IPS-20b (cell line): ENCODE measurements at regions not wholly inside any gene's neighbourhood (a gene's known extent, or its start where the extent isn't known, plus 50 kb on each side); places are given as distances from the start of the nearest gene placed in this dataset.

ENCODE experiments used
- H3K27ac ChIP-seq: one replicate; pipeline ENCODE4 v1.5.1; 2013; ENCODE audit warnings: low read length
- H3K27me3 ChIP-seq: 2 replicates; pipeline ENCODE4 v1.6.1; 2013; ENCODE audit warnings: mild to moderate bottlenecking, low read length, inconsistent platforms; ENCODE audit not compliant: insufficient read depth
- H3K36me3 ChIP-seq: 2 replicates; pipeline ENCODE4 v1.6.1; 2013; ENCODE audit warnings: low read depth, mild to moderate bottlenecking, inconsistent platforms, low read length, moderate library complexity; ENCODE audit not compliant: insufficient read depth
- H3K4me1 ChIP-seq: 2 replicates; pipeline ENCODE4 v1.6.1; 2013; ENCODE audit warnings: mild to moderate bottlenecking, control low read depth, inconsistent platforms, low read length, moderate library complexity; ENCODE audit not compliant: insufficient read depth
- H3K4me3 ChIP-seq: 2 replicates; pipeline ENCODE4 v1.5.1; 2013; ENCODE audit warnings: mild to moderate bottlenecking, low read length, inconsistent platforms
- H3K9ac ChIP-seq: 2 replicates; pipeline ENCODE4 v1.6.1; 2013; ENCODE audit warnings: low read depth, mild to moderate bottlenecking, inconsistent platforms, low read length, moderate library complexity
- H3K9me3 ChIP-seq: 2 replicates; pipeline ENCODE4 v1.6.1; 2013; ENCODE audit warnings: mild to moderate bottlenecking, low read depth, low read length, inconsistent platforms; ENCODE audit not compliant: insufficient read depth

DNA sequence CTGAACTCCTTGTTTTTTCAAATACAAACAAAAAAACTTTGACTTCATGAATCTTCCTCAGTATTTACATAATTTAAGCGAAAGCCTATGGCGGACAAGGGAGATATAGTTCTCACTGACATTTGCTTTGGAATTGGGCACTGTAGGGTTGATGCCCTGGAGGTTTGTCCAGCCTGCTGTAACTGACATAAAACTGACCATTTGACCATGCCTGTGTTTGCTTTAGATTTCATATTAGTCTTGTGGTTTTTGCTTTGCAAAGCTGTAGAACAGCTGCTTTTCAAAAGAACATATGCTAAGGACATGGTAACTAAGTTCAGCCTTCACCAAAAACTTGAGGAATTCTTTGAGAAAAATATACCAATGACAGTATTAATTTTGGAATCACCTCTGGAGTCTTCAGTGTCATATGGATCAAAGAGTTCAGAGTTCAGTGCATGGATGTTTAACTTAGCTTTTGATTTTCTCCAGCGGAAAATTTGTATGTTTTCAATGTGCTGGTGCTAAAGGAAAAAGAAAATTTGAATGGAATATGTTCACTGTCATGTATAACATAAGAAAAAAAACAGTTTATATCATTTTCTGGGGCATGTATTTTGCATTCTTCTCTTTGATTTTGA lies 1013.1 kb downstream of the NR2F1-AS1 start:
- Histone ChIP-seq H3K4me1 (no peaks in the 10 kb centered on the region), H3K27me3 (no peaks in the 10 kb centered on the region), H3K4me3 (no peak overlapping the region), H3K36me3 (no peaks in the 10 kb centered on the region), H3K9me3 (no peaks in the 10 kb centered on the region), H3K27ac (no peak overlapping the region), H3K9ac (no peak overlapping the region)

- Histone ChIP-seq H3K4me3 (no peak overlapping the region), H3K27ac (no peak overlapping the region)
Observed at GRCh38 chr5:92566113-92566786, 1014.8 kb downstream of the NR2F1-AS1 start.

DNA sequence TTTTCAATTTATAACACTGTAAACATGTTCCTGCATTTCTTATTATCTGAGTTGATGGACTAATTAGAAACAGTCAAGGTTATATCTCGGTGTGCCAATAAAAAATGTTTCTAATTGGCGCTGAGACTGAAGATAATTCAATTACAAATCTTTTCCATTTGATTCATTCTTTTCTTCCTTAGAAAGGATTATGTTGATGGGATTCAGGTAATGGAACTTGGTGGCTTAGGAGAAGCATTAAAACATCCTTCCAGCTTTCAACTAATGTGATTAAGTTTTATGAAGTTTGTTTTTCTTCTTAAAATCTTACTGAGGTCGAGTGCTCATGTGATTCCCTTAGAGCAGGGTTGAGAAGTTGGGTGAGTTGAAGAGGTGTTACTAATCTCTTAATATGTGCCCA lies 1015.3 kb downstream of the NR2F1-AS1 start:
- Histone ChIP-seq H3K27me3 (no peaks in the 10 kb centered on the region), H3K9me3 (no peaks in the 10 kb centered on the region), H3K4me3 (no peak overlapping the region), H3K9ac (no peak overlapping the region), H3K27ac (no peak overlapping the region), H3K4me1 (peaks cover 6% of the 10 kb centered on the region; the same call in 1 of the 2 replicates), H3K36me3 (no peaks in the 10 kb centered on the region)

More at GRCh38 chr5:92566113-92566786, 1014.8 kb downstream of the NR2F1-AS1 start:
- H3K36me3 ChIP-seq: no peaks in the 10 kb centered on the region
- H3K9ac ChIP-seq: no peak overlapping the region
- no peaks in the 10 kb centered on the region; the same call in 1 of the 2 replicates for H3K4me1 ChIP-seq
- no peaks in the 10 kb centered on the region for H3K27me3 ChIP-seq
- no peaks in the 10 kb centered on the region for H3K9me3 ChIP-seq

GRCh38 chr5:92562065-92562464 lies 1019.0 kb downstream of the NR2F1-AS1 start:
- Histone ChIP-seq H3K4me1 (peaks cover 16% of the 10 kb centered on the region), H3K9me3 (no peaks in the 10 kb centered on the region), H3K36me3 (no peaks in the 10 kb centered on the region), H3K27ac (no peak overlapping the region), H3K9ac (no peak overlapping the region), H3K27me3 (no peaks in the 10 kb centered on the region), H3K4me3 (no peak overlapping the region)

- Histone ChIP-seq H3K4me1 (peaks cover 16% of the 10 kb centered on the region), H3K36me3 (no peaks in the 10 kb centered on the region), H3K9ac (no peak overlapping the region)
Observed at GRCh38 chr5:92561411-92561959, 1019.5 kb downstream of the NR2F1-AS1 start.

DNA sequence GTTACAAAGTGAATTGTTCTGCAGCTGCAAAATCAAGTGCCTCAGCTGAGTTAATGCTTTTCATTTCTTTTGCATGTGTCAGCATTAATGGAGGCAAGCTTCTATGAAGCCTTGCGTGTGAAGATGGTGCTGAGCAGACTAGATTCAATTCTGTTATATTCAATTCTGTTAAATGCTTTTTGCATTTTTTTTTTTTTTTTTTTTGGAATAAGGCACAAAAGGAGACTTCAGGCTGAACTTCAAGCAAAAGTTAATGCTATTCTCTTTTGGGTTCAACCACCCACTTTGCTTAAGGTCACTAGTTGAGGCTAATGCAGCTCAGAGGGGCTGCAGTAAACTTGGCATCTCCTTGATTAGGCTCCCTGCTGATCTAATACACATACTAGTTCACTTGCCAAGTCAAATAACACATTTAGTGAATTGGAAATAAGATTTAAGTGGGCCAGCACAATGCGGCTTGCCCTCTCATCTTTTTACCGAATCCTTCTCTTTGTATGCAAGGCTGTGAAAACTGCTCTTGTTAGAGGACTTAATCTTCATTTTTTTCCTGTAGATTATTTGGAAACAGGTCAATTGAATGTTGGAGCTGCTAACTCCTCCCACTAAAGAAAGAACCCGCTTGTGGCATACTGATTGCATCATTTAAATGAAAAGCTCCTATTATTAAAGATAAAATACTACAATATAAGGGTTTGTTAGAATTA lies 1020.2 kb downstream of the NR2F1-AS1 start:
- H3K27ac ChIP-seq: no peak overlapping the region
- H3K4me3 ChIP-seq: no peak overlapping the region

More at GRCh38 chr5:92561411-92561959, 1019.5 kb downstream of the NR2F1-AS1 start:
- Histone ChIP-seq H3K4me3 (no peak overlapping the region), H3K9me3 (no peaks in the 10 kb centered on the region), H3K27me3 (no peaks in the 10 kb centered on the region), H3K27ac (no peak overlapping the region)

GRCh38 chr5:92559781-92560180 lies 1021.2 kb downstream of the NR2F1-AS1 start:
- H3K9ac ChIP-seq: no peak overlapping the region
- H3K36me3 ChIP-seq: no peaks in the 10 kb centered on the region
- H3K4me3 ChIP-seq: no peak overlapping the region
- H3K27ac ChIP-seq: no peak overlapping the region
- H3K9me3 ChIP-seq: no peaks in the 10 kb centered on the region
- H3K4me1 ChIP-seq: peaks cover 16% of the 10 kb centered on the region
- no peaks in the 10 kb centered on the region for H3K27me3 ChIP-seq

More for the DNA sequence above, 1020.2 kb downstream of the NR2F1-AS1 start:
- H3K9ac ChIP-seq: no peak overlapping the region
- no peaks in the 10 kb centered on the region for H3K27me3 ChIP-seq
- H3K9me3 ChIP-seq: no peaks in the 10 kb centered on the region
- H3K36me3 ChIP-seq: no peaks in the 10 kb centered on the region
- H3K4me1 ChIP-seq: peaks cover 16% of the 10 kb centered on the region

GRCh38 chr5:92559331-92559730 lies 1021.7 kb downstream of the NR2F1-AS1 start:
- Histone ChIP-seq H3K9ac (no peak overlapping the region), H3K27ac (no peak overlapping the region), H3K4me1 (peaks cover 16% of the 10 kb centered on the region), H3K36me3 (no peaks in the 10 kb centered on the region), H3K27me3 (no peaks in the 10 kb centered on the region), H3K9me3 (no peaks in the 10 kb centered on the region), H3K4me3 (no peak overlapping the region)

GRCh38 chr5:92556747-92557146 lies 1024.3 kb downstream of the NR2F1-AS1 start:
- peaks cover 16% of the 10 kb centered on the region for H3K4me1 ChIP-seq
- no peaks in the 10 kb centered on the region for H3K27me3 ChIP-seq
- no peak overlapping the region for H3K9ac ChIP-seq
- no peaks in the 10 kb centered on the region for H3K36me3 ChIP-seq
- H3K9me3 ChIP-seq: no peaks in the 10 kb centered on the region
- H3K4me3 ChIP-seq: no peak overlapping the region
- no peak overlapping the region for H3K27ac ChIP-seq

GRCh38 chr5:92554447-92555085 lies 1026.5 kb downstream of the NR2F1-AS1 start:
- H3K4me1 ChIP-seq: 0 out of 2 replicates have a peak, but pooled peaks cover 4% of the 10 kb centered on the region
- no peak overlapping the region for H3K9ac ChIP-seq
- H3K36me3 ChIP-seq: no peaks in the 10 kb centered on the region
- no peaks in the 10 kb centered on the region for H3K9me3 ChIP-seq
- no peak overlapping the region for H3K27ac ChIP-seq
- H3K27me3 ChIP-seq: no peaks in the 10 kb centered on the region
- H3K4me3 ChIP-seq: no peak overlapping the region

DNA sequence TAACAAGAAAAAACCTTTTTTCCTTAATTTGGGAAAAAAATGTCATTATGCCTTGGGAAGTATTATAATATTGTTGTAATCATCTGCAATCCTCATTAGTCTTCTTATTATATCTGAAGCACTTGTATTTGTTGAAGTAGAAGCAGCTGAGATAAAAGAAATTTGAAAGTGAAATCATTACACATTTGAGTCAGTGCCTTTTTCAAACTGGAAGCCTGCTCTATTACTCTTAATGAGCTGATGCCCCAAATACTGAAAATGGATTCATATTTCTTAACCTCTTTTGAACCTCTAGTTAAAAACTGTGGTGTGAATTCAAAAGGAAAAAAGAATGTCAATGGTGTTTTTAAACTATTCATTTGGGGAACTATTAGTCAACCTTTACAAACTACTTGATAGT lies 1027.7 kb downstream of the NR2F1-AS1 start:
- H3K36me3 ChIP-seq: no peaks in the 10 kb centered on the region
- H3K4me1 ChIP-seq: no peaks in the 10 kb centered on the region
- no peak overlapping the region for H3K9ac ChIP-seq
- no peaks in the 10 kb centered on the region for H3K9me3 ChIP-seq
- H3K4me3 ChIP-seq: no peak overlapping the region
- H3K27me3 ChIP-seq: no peaks in the 10 kb centered on the region
- H3K27ac ChIP-seq: no peak overlapping the region
